PFSK-1 (cell line): ENCODE measurements at regions not wholly inside any gene's neighbourhood (a gene's known extent, or its start where the extent isn't known, plus 50 kb on each side); places are given as distances from the start of the nearest gene placed in this dataset.

ENCODE experiments used
- FOXP2 ChIP-seq: optimal IDR thresholded peaks from 2 replicates; pipeline ENCODE3; 2011; ENCODE audit warnings: borderline replicate concordance, control low read depth, inconsistent platforms; ENCODE audit not compliant: insufficient read depth; ENCODE audit errors: extremely low read length, extremely low read depth
- POLR2AphosphoS5 ChIP-seq: IDR thresholded peaks from 2 replicates; pipeline ENCODE4 v1.6.1; 2012; ENCODE audit warnings: low read depth, mild to moderate bottlenecking, control low read depth, low read length, moderate library complexity
- REST ChIP-seq, 2 experiments: IDR thresholded peaks; 2 replicates each; pipeline versions ENCODE4 v1.6.1 to v1.8.0; 2011 to 2012; ENCODE audit warnings: low read depth in 2 of 2, low read length in 2 of 2, control low read depth in 1 of 2, inconsistent platforms in 1 of 2, mild to moderate bottlenecking in 1 of 2, moderate library complexity in 1 of 2; ENCODE audit not compliant: insufficient read depth in 1 of 2
- SIN3A ChIP-seq: IDR thresholded peaks from 2 replicates; pipeline ENCODE4 v1.6.1; 2012; ENCODE audit warnings: mild to moderate bottlenecking, low read length, moderate library complexity, borderline replicate concordance; ENCODE audit not compliant: insufficient read depth
- TAF1 ChIP-seq: IDR thresholded peaks from 2 replicates; pipeline ENCODE4 v1.6.1; 2012; ENCODE audit warnings: low read length, control low read depth, borderline replicate concordance; ENCODE audit not compliant: insufficient read depth

- TF ChIP-seq SIN3A (no peak), REST (IDR thresholded peaks at IDR 0.05; ENCODE audit: insufficient read depth in 1 of 2, low read depth in 2 of 2, low read length in 2 of 2) (no peak), TAF1 (no peak), FOXP2 (no peak), POLR2AphosphoS5 (no peak)
Observed at GRCh38 chr6:92690997-92691599, 728.3 kb downstream of the EPHA7 start.

GRCh38 chr6:92688342-92688741 is 731.0 kb downstream of the EPHA7 start:
- TF ChIP-seq POLR2AphosphoS5 (no peak), SIN3A (no peak), REST (IDR thresholded peaks at IDR 0.05; ENCODE audit: insufficient read depth in 1 of 2, low read depth in 2 of 2, low read length in 2 of 2) (no peak), FOXP2 (no peak), TAF1 (no peak)

GRCh38 chr6:92687278-92687677 is 732.1 kb downstream of the EPHA7 start:
- TF ChIP-seq POLR2AphosphoS5 (no peak), SIN3A (no peak), FOXP2 (no peak), REST (IDR thresholded peaks at IDR 0.05; ENCODE audit: insufficient read depth in 1 of 2, low read depth in 2 of 2, low read length in 2 of 2) (no peak), TAF1 (no peak)

- TF ChIP-seq POLR2AphosphoS5 (no peak), SIN3A (no peak)
Observed at GRCh38 chr6:92684386-92684785, 735.0 kb downstream of the EPHA7 start.

GRCh38 chr6:92683748-92684147 is 735.6 kb downstream of the EPHA7 start:
- TF ChIP-seq FOXP2 (no peak), TAF1 (no peak), SIN3A (no peak), POLR2AphosphoS5 (no peak), REST (IDR thresholded peaks at IDR 0.05; ENCODE audit: insufficient read depth in 1 of 2, low read depth in 2 of 2, low read length in 2 of 2) (no peak)
